ENCODE measurements at regions not wholly inside any gene's neighbourhood (a gene's known extent, or its start where the extent isn't known, plus 50 kb on each side); places are given as distances from the start of the nearest gene placed in this dataset.

DNA sequence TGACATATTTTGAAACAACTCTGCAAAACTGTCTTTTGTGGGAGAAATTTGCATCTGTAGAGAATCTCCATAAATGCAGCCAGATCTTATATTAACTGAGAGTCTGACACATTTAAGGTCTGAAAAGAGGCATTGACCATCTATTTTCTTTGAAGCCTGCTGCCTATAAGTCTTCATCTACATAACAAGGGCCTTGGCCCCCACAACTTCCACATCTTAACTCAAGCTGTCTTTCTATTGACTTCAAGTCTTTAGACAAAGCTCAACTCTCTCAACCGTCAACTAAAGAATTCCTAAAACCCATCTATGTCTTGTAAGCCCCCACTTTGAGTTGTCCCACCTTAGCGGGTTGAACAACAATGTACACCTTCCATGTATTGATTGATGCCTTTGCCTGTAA lies 72.4 kb upstream of the ADCY1 start:
- TF ChIP-seq CEBPB (IDR thresholded peaks at IDR 0.05), result no peak
- TF ChIP-seq TCF12 (IDR thresholded peaks at IDR 0.05; ENCODE audit: low read depth), result no peak
- no peak for TF ChIP-seq YY1 (IDR thresholded peaks at IDR 0.05; ENCODE audit: low read depth)
- TF ChIP-seq FOXM1 (IDR thresholded peaks at IDR 0.05; ENCODE audit: borderline replicate concordance, low read depth), result no peak
- TF ChIP-seq, protein P1, sequence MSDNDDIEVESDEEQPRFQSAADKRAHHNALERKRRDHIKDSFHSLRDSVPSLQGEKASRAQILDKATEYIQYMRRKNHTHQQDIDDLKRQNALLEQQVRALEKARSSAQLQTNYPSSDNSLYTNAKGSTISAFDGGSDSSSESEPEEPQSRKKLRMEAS (IDR thresholded peaks at IDR 0.05), result no peak
- TF ChIP-seq EP300 (IDR thresholded peaks at IDR 0.05; ENCODE audit: borderline replicate concordance), result no peak
- TF ChIP-seq RAD21 (IDR thresholded peaks at IDR 0.05; ENCODE audit: low read depth), result no peak
- no peak for TF ChIP-seq TEAD4 (IDR thresholded peaks at IDR 0.05)

DNA sequence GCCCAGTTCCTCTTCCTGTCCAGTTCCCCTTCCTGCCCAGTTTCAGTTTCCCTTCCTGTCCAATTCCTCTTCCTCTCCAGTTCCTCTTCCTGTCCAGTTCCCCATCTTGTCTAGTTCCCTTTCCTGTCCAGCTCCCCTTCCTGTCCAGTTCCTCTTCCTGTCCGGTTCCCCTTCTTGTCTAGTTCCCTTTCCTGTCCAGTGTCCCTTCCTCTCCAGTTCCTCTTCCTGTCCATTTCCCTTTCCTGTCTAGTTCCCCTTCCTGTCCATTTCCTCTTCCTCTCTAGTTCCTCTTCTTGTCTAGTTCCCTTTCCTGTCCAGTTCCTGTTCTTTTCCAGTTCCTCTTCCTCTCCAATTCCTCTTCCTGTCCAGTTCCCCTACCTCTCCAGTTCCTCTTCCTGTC lies 68.1 kb upstream of the ADCY1 start:
- TF ChIP-seq, protein P2, sequence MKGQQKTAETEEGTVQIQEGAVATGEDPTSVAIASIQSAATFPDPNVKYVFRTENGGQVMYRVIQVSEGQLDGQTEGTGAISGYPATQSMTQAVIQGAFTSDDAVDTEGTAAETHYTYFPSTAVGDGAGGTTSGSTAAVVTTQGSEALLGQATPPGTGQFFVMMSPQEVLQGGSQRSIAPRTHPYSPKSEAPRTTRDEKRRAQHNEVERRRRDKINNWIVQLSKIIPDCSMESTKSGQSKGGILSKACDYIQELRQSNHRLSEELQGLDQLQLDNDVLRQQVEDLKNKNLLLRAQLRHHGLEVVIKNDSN (IDR thresholded peaks at IDR 0.05), result no peak
- TF ChIP-seq TAF1 (IDR thresholded peaks at IDR 0.05; ENCODE audit: low read depth) (no peak), CREB1 (IDR thresholded peaks at IDR 0.05; ENCODE audit: low read depth) (no peak), CEBPB (IDR thresholded peaks at IDR 0.05) (no peak), TEAD4 (IDR thresholded peaks at IDR 0.05) (no peak), NFIC (IDR thresholded peaks at IDR 0.05) (no peak)
- TF ChIP-seq, protein P1 (IDR thresholded peaks at IDR 0.05), result no peak

DNA sequence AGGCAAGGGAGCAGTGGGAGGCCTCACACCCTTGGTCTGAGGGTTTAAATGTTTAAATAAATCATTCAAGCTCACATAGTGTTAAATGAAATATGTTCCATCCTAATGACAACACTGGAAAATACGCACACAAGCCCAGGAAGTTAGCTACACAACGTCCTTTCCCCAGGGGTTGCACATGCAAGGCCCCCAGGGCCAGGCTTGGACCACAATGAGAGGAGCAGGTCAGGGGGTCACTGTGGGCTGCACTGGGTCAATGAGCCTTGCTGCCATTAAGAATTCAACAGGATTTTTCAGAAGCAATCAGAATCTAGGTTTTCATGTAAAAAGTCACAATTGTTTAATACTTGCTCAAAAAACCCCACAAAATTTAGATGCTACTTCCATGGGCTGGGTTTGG lies 64.9 kb upstream of the ADCY1 start:
- TF ChIP-seq RAD21 (IDR thresholded peaks at IDR 0.05; ENCODE audit: low read depth) (no peak), TEAD4 (IDR thresholded peaks at IDR 0.05) (no peak), TCF12 (IDR thresholded peaks at IDR 0.05; ENCODE audit: low read depth) (no peak), ZBTB7A (IDR thresholded peaks at IDR 0.05; ENCODE audit: low read depth) (no peak), EP300 (IDR thresholded peaks at IDR 0.05; ENCODE audit: borderline replicate concordance) (no peak), TAF1 (IDR thresholded peaks at IDR 0.05; ENCODE audit: low read depth) (no peak), CEBPB (IDR thresholded peaks at IDR 0.05) (no peak), YY1 (IDR thresholded peaks at IDR 0.05; ENCODE audit: low read depth) (no peak), NFIC (IDR thresholded peaks at IDR 0.05) (no peak), EGR1 (IDR thresholded peaks at IDR 0.05) (no peak), CREB1 (IDR thresholded peaks at IDR 0.05; ENCODE audit: low read depth) (no peak), FOXM1 (IDR thresholded peaks at IDR 0.05; ENCODE audit: borderline replicate concordance, low read depth) (no peak)
- TF ChIP-seq, protein P1 (IDR thresholded peaks at IDR 0.05), result no peak
- TF ChIP-seq, protein P2 (IDR thresholded peaks at IDR 0.05), result no peak
- TF ChIP-seq, protein P3, sequence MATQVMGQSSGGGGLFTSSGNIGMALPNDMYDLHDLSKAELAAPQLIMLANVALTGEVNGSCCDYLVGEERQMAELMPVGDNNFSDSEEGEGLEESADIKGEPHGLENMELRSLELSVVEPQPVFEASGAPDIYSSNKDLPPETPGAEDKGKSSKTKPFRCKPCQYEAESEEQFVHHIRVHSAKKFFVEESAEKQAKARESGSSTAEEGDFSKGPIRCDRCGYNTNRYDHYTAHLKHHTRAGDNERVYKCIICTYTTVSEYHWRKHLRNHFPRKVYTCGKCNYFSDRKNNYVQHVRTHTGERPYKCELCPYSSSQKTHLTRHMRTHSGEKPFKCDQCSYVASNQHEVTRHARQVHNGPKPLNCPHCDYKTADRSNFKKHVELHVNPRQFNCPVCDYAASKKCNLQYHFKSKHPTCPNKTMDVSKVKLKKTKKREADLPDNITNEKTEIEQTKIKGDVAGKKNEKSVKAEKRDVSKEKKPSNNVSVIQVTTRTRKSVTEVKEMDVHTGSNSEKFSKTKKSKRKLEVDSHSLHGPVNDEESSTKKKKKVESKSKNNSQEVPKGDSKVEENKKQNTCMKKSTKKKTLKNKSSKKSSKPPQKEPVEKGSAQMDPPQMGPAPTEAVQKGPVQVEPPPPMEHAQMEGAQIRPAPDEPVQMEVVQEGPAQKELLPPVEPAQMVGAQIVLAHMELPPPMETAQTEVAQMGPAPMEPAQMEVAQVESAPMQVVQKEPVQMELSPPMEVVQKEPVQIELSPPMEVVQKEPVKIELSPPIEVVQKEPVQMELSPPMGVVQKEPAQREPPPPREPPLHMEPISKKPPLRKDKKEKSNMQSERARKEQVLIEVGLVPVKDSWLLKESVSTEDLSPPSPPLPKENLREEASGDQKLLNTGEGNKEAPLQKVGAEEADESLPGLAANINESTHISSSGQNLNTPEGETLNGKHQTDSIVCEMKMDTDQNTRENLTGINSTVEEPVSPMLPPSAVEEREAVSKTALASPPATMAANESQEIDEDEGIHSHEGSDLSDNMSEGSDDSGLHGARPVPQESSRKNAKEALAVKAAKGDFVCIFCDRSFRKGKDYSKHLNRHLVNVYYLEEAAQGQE (IDR thresholded peaks at IDR 0.05; ENCODE audit: low read depth), result no peak

DNA sequence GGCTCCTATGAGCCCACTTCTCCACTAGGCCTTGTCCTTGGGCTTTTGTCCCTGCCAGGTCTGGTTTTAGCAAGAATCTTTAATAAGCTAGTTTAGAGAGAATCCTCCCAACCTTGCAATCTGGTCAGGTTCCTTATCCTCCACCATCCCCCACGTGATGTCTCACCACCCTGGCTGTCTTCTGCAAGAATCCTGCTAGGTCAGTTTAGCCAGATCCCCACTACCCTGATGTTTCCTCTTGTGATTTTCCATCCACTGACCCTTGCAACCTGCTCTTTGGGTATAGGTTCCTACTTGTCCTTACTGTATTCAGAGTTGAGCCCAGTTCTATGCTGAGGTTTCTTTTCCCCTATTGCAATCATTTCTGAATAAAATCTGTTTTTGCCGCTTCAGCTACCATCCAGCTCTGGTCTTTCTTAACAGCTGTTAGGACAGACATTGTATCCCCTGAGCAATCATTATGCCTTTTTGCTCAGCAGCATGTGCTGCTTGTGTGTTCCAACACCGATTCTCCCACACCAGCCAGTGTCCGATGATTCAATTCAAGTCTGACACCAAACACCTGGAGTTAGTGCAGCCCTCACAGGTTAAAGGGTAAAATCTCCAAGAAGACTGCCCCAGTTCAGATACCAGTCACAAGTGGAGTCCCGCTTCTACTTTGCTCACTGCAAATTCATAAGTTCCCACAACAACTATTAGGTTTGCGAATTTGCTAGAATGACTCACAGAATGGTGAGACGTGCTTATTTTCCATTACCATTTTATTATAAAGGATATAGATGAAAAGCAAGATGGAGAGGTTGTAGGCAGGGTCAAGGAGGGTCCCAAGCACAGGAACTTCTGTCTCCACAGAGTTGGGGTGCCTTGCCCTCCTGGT lies 62.2 kb upstream of the ADCY1 start:
- TF ChIP-seq NFIC (IDR thresholded peaks at IDR 0.05) (no peak), ZBTB7A (IDR thresholded peaks at IDR 0.05; ENCODE audit: low read depth) (no peak), FOXM1 (IDR thresholded peaks at IDR 0.05; ENCODE audit: borderline replicate concordance, low read depth) (no peak), RAD21 (IDR thresholded peaks at IDR 0.05; ENCODE audit: low read depth) (no peak), TCF12 (IDR thresholded peaks at IDR 0.05; ENCODE audit: low read depth) (no peak), TEAD4 (IDR thresholded peaks at IDR 0.05) (no peak), CEBPB (IDR thresholded peaks at IDR 0.05) (no peak)
- TF ChIP-seq, protein P3 (IDR thresholded peaks at IDR 0.05; ENCODE audit: low read depth), result no peak

DNA sequence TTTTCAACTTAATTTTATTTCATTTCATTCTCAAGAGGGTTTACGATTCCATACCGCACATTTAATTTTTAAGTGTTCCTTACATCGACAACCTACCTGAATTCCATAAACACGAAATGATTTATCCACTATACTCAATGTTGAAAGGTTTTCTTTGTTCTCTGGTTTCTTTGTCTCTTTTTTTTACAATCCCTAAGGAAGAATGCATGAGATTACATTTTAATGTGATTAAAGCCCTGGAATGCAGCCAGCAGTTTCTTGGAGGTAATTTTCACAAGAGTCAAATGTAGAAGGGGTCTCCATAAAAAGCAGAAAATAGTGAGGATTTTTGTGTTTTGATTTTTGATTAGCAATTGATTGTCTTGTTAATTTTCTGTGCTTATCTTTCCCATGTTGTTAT lies 59.2 kb upstream of the ADCY1 start:
- TF ChIP-seq, protein P1 (IDR thresholded peaks at IDR 0.05), result no peak
- TF ChIP-seq NFIC (IDR thresholded peaks at IDR 0.05), result no peak
- TF ChIP-seq FOXM1 (IDR thresholded peaks at IDR 0.05; ENCODE audit: borderline replicate concordance, low read depth), result no peak

Measured in Ishikawa (cell line).